HG03097 (cell line): ENCODE measurements at regions not wholly inside any gene's neighbourhood (a gene's known extent, or its start where the extent isn't known, plus 50 kb on each side); places are given as distances from the start of the nearest gene placed in this dataset.
"Not testable (repeated sequence)": the region's sequence is repeated elsewhere in the genome, so short reads cannot be mapped to it uniquely, and the experiment has no call there.

Experiments used
- ATAC-seq: cut with Tn5 transposase; IDR thresholded peaks from one replicate; pipeline ENCODE4 v1.9.1; 2021; ENCODE audit not compliant: unreplicated experiment, low FRiP score

DNA sequence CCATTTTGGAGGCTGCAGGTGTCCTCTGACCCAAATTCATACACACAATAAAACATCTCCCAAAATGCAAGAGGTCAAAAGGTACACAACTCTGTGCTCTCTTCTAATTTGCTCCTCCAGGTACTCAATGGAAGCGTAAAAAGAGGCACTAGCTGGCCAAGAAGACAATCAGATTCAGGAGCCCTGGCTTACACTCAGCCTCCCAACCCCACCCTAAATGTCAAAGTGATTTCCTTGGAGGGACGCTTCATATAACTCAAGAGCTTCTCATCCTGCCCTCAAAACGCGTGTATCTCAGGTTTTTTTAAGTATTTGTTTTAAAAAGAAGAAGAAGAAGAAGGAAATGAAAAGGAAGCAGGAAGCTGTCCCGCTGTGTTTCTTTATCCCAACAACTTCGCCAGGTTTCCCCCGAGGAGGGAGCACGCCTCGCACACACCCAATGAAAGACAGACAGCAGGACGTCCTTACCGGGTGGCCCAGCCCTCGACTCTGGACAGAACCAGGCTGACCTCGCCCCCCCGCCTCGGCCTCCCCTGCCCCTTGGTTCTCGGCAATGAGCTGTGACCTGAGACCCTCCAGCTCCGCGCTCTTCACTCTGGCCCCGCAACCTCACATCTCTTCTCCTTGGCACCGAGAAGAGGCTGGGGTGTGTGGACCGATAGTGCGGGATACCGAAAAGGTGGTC, 620.7 kb upstream of the ZNF385D start:
- ATAC-seq: no peak

DNA sequence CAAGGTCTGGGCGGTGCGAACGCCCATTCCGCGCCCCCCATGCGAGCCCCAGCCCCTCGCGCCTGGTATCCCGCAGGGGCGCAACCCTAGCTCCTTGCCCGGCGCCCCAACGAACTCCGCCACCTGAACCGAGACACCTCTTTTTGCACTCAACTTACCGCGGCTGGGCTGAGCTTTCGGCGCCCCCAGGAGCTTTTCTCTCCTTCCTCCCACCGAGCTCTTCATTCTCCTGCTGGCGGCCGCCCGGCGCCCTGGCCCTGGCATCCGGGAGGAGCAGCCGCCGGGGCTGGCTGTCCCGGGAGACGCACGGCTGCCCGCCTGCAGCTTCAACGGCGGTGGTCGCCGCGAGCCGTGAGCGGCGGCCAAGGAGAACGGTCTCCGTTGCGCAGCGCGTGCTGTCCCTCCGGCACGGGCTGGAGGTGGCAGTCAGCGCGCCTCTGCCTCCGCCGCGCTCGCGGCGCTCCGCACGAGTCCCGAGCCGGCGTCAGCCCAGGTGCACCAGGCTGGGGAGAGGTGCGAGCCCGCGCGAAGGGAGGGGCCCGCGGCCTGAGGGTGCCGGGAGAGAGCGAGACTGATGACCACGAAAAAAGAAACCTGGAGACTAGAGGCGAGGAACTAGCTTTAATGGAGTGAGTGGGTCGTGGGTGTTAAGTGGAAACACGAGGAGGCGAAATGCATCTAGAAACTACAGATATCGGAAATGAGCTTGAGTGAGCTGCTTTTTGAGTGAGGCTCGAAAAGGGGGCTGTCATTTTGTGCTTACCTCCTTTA, 621.5 kb upstream of the ZNF385D start:
- no peak for ATAC-seq

DNA sequence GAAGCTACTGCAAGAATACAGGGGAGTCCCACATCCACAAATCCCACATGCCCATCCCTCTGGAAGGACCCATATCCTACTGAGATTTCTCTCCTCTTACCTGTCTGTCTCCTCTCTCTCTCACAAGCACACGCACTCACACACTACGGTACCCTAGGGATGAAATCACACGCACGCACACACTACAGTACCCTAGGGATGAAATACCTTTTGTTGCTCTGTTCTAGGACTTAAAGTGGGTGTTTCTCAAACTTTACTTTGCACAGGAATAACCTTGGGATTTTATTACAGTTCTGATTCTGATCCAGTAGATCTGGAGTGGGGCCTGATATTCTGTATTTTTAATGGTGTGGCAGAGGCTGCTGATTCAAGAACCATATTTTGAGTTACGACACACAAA, 622.2 kb upstream of the ZNF385D start:
- ATAC-seq: no peak

DNA sequence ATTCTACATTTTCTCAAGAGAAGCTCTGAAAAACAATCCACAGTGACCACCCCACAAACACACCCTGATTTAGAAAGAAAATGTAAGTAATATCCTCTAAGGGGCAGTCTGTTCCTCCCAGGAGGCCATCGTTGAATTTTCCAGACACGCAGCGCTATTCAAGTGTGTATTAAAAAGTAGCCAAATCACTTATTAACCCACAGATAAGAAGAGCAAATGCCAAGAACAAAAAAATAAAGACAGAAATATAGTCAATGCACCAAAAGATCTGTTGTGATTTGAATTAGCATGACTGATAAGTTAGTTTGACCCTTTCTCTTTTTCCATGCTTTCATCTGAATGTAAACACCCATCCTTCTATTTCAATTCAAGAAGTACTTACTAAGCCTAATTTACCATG, 622.8 kb upstream of the ZNF385D start:
- no peak for ATAC-seq

DNA sequence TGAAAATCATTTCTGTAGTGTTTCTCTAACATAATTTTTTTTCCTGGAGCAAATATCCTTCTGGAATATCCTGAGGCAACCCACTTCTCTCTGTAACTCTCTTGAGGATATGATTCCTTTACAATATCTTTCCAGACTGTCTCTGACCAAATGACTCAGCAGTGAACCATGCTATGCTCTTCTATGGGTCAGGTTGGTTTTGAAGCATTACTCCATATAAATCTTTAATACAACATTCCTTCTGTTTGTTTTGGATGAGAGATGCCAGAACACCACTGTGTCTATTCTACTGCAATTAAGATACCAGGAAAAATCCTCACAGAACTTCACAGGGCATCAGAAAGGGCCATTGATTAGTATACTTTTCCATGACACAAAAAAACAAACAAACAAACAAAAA, 626.4 kb upstream of the ZNF385D start:
- no peak for ATAC-seq

DNA sequence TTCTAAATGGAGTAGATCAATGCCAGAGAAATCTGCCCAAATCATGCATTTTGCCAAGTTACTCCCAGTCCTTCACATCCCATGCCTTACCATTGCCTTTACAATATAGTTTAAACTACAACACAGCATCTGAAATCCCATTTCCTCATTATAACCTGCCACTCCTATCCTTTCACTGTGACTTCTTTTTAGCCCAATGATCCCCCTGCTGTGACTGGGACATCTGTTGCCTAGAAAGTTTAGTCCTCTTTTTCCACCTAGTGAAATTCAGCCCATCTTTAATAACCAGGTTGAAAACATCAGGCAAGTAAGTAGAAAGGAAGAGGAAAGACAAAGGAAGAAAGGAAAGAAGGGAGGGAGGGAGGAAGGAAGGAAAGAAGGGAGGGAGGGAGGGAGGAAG, 627.9 kb upstream of the ZNF385D start:
- ATAC-seq: no peak

DNA sequence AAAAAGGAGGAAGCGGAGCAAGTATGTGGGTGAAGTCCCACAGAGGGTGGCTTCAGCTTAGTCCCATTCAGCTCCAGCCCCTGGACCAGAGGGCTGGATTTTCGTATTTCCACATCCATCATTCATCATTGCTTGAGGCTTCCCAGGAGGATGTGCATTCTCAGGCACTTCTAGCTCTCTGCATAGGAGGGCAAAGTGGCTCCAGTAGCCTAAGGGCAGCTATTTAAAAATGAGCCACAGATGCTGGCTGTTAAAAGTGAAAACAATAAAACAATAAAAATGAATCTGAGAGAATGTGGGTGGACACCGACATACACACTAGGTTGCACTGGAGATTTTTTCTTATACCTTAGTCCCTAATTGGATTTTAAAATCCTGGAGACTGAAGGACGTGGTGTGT, 629.2 kb upstream of the ZNF385D start:
- no peak for ATAC-seq

DNA sequence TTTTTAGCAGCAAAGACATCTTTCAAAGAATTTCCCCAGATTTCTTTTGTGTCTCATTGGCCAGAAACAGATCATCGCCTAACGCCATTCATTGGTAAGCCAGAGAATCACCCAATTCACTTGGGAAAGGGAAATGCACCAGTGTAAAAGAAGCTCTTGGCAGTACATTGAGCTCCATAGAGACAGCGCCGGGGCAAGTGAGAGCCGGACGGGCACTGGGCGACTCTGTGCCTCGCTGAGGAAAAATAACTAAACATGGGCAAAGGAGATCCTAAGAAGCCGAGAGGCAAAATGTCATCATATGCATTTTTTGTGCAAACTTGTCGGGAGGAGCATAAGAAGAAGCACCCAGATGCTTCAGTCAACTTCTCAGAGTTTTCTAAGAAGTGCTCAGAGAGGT, 630.6 kb upstream of the ZNF385D start:
- not testable (repeated sequence) for ATAC-seq

DNA sequence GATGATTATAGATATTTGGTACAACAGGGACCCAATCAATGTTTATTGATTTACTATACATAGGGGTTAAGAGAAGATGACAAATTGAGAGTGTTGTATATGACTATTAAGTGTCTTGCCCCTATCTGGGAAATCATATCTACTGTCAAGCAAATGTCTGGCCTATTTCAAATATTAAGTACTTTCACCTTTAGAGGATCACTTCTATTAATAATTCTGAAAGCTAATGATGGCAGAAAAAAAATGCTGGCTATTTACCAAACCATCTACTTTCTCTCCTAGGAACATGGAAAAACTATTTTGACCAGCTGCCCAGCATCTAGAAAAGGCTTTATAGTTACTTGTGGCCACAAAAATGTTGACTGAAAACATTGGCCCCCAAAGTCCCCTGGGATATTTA, 632.3 kb upstream of the ZNF385D start:
- ATAC-seq: no peak

DNA sequence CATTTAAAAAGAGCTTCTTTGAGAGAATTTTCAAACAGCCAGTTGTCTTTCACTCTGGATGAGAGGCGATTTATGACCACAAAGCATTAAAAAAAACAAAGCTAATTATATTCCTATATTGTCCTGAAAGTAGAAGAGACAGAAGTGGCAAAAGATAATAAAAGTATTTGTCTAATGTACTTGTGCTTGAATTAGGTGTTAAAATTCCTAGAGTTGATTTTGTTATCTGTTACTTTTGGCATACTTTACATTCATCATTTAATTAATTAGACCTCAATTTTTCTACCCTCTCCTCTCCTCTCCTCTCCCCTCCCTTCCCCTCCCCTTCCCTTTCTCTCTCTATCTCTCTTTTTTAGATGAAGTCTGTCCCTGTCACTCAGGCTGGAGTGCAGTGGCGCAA, 635.1 kb upstream of the ZNF385D start:
- no peak for ATAC-seq

DNA sequence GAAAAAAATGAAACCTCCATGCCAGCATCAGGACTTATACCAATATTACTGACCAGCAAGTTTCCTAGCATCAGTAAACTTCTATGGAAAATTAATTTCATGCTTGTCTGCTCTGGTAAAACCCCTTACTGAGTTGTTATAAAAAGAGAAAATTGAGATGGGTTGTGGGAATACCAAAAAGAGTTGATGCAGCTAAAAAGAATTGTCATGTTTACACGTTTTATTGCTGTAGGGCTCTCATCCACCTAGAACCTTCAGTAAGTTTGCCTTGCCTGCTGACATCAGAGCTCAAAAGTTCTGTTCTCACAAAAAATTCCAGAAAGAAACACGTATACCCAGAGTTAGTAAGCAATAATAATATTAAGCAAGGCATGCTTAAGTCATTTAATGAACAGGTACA, 641.3 kb upstream of the ZNF385D start:
- ATAC-seq: no peak

DNA sequence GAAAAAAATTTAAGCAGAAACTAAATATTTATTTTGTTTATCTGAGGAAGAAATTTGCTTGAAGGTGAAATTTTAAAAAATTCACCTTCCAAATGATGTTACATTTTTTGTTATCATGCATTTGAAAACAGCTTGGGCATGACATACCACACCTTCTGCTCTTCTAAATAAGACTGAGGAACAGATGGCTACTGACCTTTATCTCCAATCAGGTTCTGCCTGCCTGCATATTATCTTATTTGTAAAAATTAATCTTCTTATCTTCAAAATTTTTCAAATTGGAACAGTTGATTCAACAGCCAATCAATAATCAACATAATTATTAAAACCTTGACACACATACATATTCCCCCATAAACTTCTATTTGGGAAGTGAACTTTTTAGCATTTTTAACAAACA, 641.8 kb upstream of the ZNF385D start:
- ATAC-seq: no peak

DNA sequence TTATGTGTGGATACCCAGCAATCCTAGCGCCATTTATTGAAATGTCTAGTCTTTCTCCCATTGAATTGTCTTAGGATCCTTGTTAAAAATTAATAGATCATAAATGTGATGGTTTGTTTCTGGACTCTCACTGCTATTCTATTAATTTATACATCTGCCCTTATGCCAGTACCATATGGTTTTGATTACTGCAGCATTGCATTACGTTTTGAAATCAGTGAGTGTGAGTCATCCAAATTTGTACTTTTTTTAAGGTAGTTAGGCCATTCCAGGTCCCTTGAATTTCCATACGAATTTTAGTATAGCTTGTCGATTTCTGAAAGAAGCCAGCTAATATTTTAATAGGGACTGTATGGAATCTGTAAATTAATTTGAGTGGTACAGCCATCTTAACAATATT, 648.6 kb upstream of the ZNF385D start:
- no peak for ATAC-seq

DNA sequence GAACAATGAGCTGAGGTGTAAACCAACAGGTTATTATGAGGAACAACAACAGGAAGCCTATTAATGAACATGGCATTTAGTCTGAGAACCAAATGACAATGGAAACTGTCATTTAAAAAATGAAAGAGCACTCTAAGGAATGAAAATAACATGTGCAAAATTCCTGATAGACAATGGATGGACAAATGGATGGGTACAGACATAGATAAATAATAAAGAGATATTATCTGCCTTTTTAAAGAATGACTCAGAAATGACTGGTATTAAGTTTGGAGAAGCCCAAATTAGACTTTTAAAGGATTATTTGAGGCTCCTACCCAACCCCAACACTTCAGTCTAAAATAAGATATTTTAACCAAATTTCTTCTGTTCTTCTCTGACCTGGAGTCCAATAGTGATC, 650.5 kb upstream of the ZNF385D start:
- ATAC-seq: no peak

DNA sequence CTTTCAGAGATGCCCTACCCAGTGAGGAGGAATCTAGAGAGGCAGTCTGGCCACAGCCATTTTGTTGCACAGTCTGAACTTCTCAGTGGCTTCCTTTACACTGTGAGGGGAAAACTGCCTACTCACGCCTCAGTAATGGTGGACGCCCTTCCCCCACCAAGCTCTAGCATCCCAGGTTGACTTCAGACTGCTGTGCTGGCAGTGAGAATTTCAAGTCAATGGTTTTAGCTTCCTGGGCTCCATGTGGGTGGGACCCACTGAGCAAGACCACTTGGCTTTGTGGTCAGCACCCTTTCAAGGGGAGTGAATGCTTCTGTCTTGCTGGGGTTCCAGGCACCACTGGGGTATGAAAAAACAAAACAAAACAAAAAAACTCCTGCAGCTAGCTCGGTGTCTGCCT, 663.2 kb upstream of the ZNF385D start:
- no peak for ATAC-seq

DNA sequence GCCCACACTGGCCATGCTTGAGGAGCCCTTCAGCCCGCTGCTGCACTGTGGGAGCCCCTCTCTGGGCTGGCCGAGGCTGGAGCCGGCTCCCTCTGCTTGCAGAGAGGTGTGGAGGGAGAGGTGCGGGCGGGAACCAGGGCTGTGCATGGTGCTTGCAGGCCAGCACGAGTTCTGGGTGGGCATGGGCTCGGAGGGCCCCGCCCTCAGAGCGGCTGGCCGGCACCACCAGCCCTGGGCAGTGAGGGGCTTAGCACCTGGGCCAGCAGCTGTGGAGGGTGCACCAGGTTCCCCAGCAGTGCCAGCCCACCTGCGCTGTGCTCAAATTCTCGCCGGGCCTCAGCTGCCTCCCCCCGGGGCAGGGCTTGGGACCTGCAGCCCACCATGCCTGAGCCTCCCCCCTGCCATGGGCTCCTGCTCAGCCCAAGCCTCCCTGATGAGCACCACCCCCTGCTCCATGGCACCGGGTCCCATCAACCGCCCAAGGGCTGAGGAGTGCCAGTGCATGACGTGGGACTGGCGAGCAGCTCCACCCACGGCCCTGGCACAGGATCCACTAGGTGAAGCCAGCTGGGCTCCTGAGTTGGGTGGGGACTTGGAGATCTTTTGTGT, 665.9 kb upstream of the ZNF385D start:
- not testable (repeated sequence) for ATAC-seq

DNA sequence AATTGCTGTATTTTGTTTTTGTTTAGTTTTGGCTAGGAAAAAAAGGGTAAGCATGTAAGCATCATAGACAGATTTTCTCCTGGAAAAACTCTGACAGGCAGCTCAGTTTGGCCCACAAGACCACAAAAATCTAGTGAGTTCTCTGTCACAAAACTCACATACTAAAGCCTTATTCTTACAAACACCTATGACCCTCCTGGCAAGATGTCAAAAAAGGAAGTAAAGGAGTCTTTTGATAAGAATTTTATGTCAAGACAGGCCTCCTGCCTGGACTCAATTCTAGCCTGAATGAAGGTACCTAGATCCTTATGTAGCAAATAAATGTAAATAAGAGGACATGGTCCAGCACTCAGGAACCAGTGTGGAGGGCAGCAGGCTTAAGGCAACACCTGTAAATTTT, 668.3 kb upstream of the ZNF385D start:
- ATAC-seq: no peak

DNA sequence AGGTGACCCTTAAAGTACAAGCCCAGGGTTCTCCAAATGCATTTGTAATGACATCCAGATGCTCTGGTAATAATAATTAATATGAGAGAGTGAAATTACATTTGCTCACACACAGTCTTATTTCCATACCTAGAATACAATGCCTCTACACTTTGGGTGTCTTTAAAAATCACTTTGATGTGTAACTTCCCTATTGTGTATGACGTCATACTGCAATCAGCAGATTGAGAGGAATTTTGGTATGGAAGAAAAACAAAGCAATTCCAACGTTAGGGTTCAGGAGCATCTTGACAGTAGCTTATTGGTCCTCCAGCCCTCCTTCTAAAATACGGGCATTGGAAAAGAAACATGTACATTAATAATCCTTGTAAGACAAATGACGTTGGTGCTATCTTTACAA, 670.6 kb upstream of the ZNF385D start:
- no peak for ATAC-seq

DNA sequence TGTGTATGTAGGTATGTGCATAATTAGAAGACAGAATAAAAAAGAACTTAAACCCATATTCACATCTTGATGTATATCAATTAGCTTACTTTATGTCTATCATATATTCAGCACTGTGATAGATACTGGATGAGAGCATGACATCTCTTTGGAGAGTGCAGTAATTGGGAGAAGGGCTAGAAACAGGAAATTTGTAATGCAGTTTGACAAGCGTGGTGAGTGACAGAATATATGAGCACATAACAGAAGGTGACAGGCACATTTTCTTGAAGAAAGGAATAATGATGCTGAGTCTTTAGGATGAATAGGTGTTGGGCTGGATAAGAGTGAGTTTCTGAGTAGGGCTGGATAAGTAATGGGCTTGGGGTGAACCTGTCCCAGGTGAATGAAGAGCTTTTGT, 680.3 kb upstream of the ZNF385D start:
- no peak for ATAC-seq

DNA sequence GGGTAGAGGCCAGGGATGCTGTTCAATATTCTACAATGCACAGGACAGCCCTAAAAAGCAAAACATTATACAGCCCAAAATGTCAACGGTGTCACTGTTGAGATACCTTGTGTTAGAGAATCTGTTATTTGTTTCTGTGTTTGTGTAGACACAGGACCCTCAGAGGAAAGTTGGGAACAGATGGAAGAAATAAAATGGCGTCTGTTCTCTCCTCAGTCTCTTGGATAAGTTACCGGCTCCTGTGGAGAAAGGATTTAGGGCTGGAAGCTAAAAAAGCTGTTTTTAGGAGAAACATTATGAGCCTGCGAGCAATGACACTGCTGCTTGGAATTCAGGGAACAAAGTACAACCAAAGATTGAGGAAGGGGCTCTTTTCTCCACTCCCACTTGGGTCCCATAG, 688.6 kb upstream of the ZNF385D start:
- ATAC-seq: no peak

DNA sequence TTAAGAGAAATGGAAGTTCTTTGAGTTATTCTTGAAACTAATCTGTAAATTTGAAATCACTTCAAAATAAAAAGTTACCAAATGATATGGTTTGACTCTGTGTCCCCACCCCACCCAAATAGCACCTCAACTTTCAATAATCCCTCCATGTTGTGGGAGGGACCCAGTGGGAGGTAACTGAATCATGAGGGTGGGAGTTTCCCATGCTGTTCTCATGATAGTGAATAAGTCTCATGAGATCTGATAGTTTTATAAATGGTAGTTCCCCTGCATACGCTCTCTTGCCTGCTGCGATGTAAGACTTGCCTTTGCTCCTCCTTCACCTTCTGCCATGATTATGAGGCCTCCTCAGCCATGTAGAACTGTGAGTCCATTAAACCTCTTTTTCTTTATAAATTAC, 690.7 kb upstream of the ZNF385D start:
- no peak for ATAC-seq
